B cell (primary cell): ENCODE measurements at regions not wholly inside any gene's neighbourhood (a gene's known extent, or its start where the extent isn't known, plus 50 kb on each side); places are given as distances from the start of the nearest gene placed in this dataset.

ENCODE experiments used
- ATAC-seq: fragments of 200-7000 bp; cut with Tn5 transposase; one replicate; pipeline ENCODE4 v1.10.0; 2021; ENCODE audit warnings: low read depth, mild to moderate bottlenecking, moderate number of reproducible peaks, moderate library complexity
- CTCF ChIA-PET: fragments of 350-600 bp; sonication (Branson Sonifier 250); formaldehyde crosslinking; loops from one replicate; lab custom pipeline; 2021; ENCODE audit warnings: antibody characterized with exemption, inconsistent platforms; lab: Charles Lee
- POLR2A ChIA-PET: fragments of 350-600 bp; sonication (Branson Sonifier 250); formaldehyde crosslinking; loops from one replicate; lab custom pipeline; 2021; ENCODE audit warnings: antibody characterized with exemption; lab: Charles Lee
- DNase-seq: peaks from one replicate; pipeline ENCODE4 v3.0.0; 2013
- H2AFZ ChIP-seq: 2 replicates; pipeline ENCODE4 v1.6.1; 2012; ENCODE audit warnings: mild to moderate bottlenecking, low read depth, low read length; ENCODE audit not compliant: insufficient read depth, poor library complexity, severe bottlenecking
- H3K27ac ChIP-seq, 2 donors: 1 replicate in 1 of 2; 2 replicates in 1 of 2; pipeline ENCODE4 v1.5.1; 2012 to 2013; ENCODE audit warnings: low read length in 2 of 2, mild to moderate bottlenecking in 2 of 2, moderate library complexity in 1 of 2
- H3K27me3 ChIP-seq, 4 experiments: fragments of 200-600 bp in 1 of 4; sonication (generic) in 1 of 4; replicated peaks in 1 of 4; 1 replicate in 2 of 4; 2 replicates in 2 of 4; pipeline versions ENCODE4 v1.6.1 to v1.7.0; 2013 to 2016; ENCODE audit warnings: low read length in 3 of 4, mild to moderate bottlenecking in 2 of 4, mixed read lengths in 1 of 4, moderate library complexity in 1 of 4; ENCODE audit not compliant: insufficient read depth in 4 of 4, control insufficient read depth in 3 of 4; ENCODE audit errors: control extremely low read depth in 1 of 4
- H3K36me3 ChIP-seq, 2 experiments: replicated peaks in 1 of 2; 1 replicate in 1 of 2; 2 replicates in 1 of 2; pipeline versions ENCODE4 v1.6.1 to v1.7.1; 2013; ENCODE audit warnings: low read length in 1 of 2; ENCODE audit not compliant: insufficient read depth in 2 of 2, control insufficient read depth in 1 of 2; ENCODE audit errors: control extremely low read depth in 1 of 2, extremely low read depth in 1 of 2
- H3K4me1 ChIP-seq, 2 donors: fragments of 200-600 bp in 1 of 2; sonication (generic) in 1 of 2; 1 replicate in 1 of 2; 2 replicates in 1 of 2; pipeline versions ENCODE4 v1.5.1 to v1.6.1; 2013 to 2017; ENCODE audit warnings: low read length in 2 of 2; ENCODE audit not compliant: control insufficient read depth in 2 of 2, insufficient read depth in 2 of 2
- H3K4me2 ChIP-seq: replicated peaks from 2 replicates; pipeline ENCODE3; 2012; ENCODE audit warnings: mild to moderate bottlenecking, low read depth, low read length; ENCODE audit not compliant: poor library complexity, severe bottlenecking
- H3K4me3 ChIP-seq, 5 experiments: fragments of 200-600 bp in 1 of 5; sonication (generic) in 1 of 5; 1 replicate in 3 of 5; 2 replicates in 2 of 5; pipeline versions ENCODE4 v1.5.1 to v1.7.0; 2011 to 2016; ENCODE audit warnings: low read length in 4 of 5, mild to moderate bottlenecking in 4 of 5, low read depth in 2 of 5, control low read depth in 1 of 5, moderate library complexity in 1 of 5; ENCODE audit not compliant: insufficient read depth in 1 of 5; ENCODE audit errors: control extremely low read depth in 1 of 5, extremely low read depth in 1 of 5
- H3K79me2 ChIP-seq: fragments of 200-600 bp; sonication (generic); one replicate; pipeline ENCODE4 v1.6.0; 2016; ENCODE audit warnings: low read length; ENCODE audit not compliant: control insufficient read depth, insufficient read depth
- H3K9ac ChIP-seq: fragments of 200-600 bp; sonication (generic); 2 replicates; pipeline ENCODE4 v1.6.1; 2017; ENCODE audit warnings: mild to moderate bottlenecking, low read length, moderate library complexity
- H3K9me3 ChIP-seq, 3 donors: one replicate each; pipeline versions ENCODE4 v1.6.1 to v1.7.1; 2013; ENCODE audit warnings: low read length in 2 of 3; ENCODE audit not compliant: control insufficient read depth in 2 of 3, insufficient read depth in 1 of 3; ENCODE audit errors: control extremely low read depth in 1 of 3
- H4K20me1 ChIP-seq: 2 replicates; pipeline ENCODE4 v1.6.0; 2012; ENCODE audit warnings: mild to moderate bottlenecking, low read length; ENCODE audit not compliant: insufficient read depth, control insufficient read depth, poor library complexity, severe bottlenecking
- H3K27ac Mint-ChIP-seq: one replicate; pipeline ENCODE4 v1.8.0; 2021; ENCODE audit warnings: mixed read lengths
- H3K27me3 Mint-ChIP-seq: one replicate; pipeline ENCODE4 v1.8.0; 2021; ENCODE audit warnings: mixed read lengths
- H3K4me1 Mint-ChIP-seq: one replicate; pipeline ENCODE4 v1.8.0; 2021; ENCODE audit warnings: mixed read lengths
- H3K4me3 Mint-ChIP-seq: one replicate; pipeline ENCODE4 v1.8.0; 2021; ENCODE audit warnings: mixed read lengths
- H3K9me3 Mint-ChIP-seq: one replicate; pipeline ENCODE4 v1.8.0; 2022; ENCODE audit warnings: mixed read lengths; ENCODE audit not compliant: insufficient read depth
- EZH2 ChIP-seq: IDR thresholded peaks from 2 replicates; pipeline ENCODE4 v1.6.1; 2012; ENCODE audit warnings: borderline replicate concordance, low read depth, mild to moderate bottlenecking, moderate library complexity, low read length; ENCODE audit not compliant: insufficient read depth, poor library complexity, severe bottlenecking
- WGBS: methylation state at CpG from one replicate; pipeline ENCODE4 v1.1.5; 2013; ENCODE audit warnings: missing lambda C conversion rate; ENCODE audit not compliant: insufficient coverage; 5-methylcytosine and 5-hydroxymethylcytosine counted together
- intact Hi-C: fragments of 100-400 bp; cut with micrococcal nuclease; formaldehyde crosslinking; loops from one replicate; pipeline ENCODE4 v1.10.0; 2022
- TF ChIP-seq, protein P1 (sequence below): fragments of 200-600 bp; IDR thresholded peaks from one replicate; pipeline ENCODE4 v1.8.0; 2022; ENCODE audit warnings: antibody characterized with exemption, mild to moderate bottlenecking

DNA sequence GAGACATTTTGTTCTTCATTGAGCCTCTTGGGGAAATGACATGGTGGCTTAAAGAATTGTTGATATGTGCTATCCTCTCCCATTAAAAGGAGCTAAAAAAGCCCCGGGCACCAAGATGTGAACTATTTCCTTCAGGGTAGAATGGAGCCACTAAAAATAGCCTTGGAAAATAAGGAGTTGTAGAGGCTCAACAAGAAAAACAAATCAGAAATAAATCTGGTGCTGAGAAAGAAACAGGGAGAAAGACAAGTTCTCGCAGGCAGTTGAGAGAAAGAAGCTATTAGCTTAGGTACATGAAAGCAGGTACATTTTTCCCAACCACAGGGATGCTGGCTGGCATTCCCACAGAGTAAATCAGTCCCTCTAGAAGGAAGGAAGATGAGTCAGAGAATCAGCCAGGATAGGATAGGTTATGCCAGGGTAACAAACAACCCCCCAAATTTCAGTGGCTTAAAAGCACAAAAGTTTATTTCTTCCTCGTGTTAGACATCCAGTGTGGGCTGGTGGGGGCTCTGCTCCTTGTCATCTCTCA, 134.6 kb upstream of the ADRA1B start:
- peaks cover 5% of the 10 kb centered on the region for H3K4me1 Mint-ChIP-seq
- WGBS: 86% methylated on average over 1 of the region's 3 CpGs
- no peaks in the 10 kb centered on the region for H3K79me2 ChIP-seq
- no peaks in the 10 kb centered on the region for H4K20me1 ChIP-seq
- H3K27ac Mint-ChIP-seq: no peak overlapping the region
- H3K36me3 ChIP-seq: no peaks in the 10 kb centered on the region
- DNase-seq (no peak), ATAC-seq (no peak)
- no peak overlapping the region for H3K4me3 ChIP-seq
- peaks cover 0 to 6% (median 0%) of the 10 kb centered on the region in 4 experiments for H3K27me3 ChIP-seq
- no peaks in the 10 kb centered on the region for H3K4me1 ChIP-seq
- ChIA-PET POLR2A (no interaction called here), CTCF (no interaction called here)
- H3K27ac ChIP-seq: no peak overlapping the region
- no peak overlapping the region for H3K4me2 ChIP-seq
- no peaks in the 10 kb centered on the region for H3K9me3 Mint-ChIP-seq
- intact Hi-C loops: no loop called here
- peaks cover 11% of the 10 kb centered on the region for H3K27me3 Mint-ChIP-seq
- no peak overlapping the region for H3K9ac ChIP-seq
- TF ChIP-seq, protein P1, sequence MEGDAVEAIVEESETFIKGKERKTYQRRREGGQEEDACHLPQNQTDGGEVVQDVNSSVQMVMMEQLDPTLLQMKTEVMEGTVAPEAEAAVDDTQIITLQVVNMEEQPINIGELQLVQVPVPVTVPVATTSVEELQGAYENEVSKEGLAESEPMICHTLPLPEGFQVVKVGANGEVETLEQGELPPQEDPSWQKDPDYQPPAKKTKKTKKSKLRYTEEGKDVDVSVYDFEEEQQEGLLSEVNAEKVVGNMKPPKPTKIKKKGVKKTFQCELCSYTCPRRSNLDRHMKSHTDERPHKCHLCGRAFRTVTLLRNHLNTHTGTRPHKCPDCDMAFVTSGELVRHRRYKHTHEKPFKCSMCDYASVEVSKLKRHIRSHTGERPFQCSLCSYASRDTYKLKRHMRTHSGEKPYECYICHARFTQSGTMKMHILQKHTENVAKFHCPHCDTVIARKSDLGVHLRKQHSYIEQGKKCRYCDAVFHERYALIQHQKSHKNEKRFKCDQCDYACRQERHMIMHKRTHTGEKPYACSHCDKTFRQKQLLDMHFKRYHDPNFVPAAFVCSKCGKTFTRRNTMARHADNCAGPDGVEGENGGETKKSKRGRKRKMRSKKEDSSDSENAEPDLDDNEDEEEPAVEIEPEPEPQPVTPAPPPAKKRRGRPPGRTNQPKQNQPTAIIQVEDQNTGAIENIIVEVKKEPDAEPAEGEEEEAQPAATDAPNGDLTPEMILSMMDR: no peak
- no peak for TF ChIP-seq EZH2
- no peak overlapping the region for H2AFZ ChIP-seq
- H3K9me3 ChIP-seq: no peaks in the 10 kb centered on the region
- H3K4me3 Mint-ChIP-seq: no peak overlapping the region

DNA sequence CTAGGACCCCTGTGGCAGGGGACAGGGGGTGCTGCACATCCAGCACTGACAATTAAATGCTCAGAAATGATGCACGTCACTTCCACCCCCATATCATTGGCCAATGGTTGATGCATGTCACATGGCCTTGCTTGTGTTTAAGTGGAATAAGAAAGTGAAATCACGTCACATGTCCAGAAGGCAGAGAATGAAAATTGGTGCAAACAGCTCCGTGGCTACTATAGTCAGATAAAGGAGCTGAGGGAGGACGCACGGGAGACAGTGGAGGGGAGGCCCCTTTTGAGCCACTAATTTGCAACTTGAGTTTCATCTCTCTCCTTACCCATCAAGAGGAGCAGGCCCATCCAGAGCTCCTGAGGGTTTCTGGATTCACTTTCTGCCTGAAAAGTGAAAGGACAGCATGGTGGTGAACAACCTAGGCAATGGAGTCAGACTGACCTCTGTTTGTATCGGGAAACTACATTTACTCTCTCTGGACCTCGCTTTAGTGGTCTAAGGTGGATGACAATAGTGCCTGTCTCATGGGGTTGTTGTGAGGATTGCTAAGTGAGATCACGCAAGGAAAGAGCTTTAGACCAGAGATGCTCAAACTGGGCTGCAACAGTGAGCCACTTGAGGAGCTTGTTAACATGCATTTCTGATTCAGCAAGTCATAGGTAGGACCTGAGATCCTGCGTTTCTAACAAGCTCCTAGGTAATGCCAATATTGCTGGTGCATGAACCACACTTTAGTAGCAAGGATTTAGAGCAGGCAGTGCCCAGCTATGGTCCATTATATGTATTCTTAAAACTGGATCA, 133.9 kb upstream of the ADRA1B start:
- Histone ChIP-seq H3K36me3 (no peaks in the 10 kb centered on the region), H3K9me3 (no peaks in the 10 kb centered on the region), H2AFZ (no peak overlapping the region), H3K79me2 (no peaks in the 10 kb centered on the region), H3K4me3 (no peak overlapping the region), H3K27ac (no peak overlapping the region), H3K27me3 (peaks cover 0 to 6% (median 1%) of the 10 kb centered on the region in 4 experiments), H3K4me1 (no peaks in the 10 kb centered on the region), H4K20me1 (no peaks in the 10 kb centered on the region), H3K4me2 (no peak overlapping the region), H3K9ac (no peak overlapping the region)
- Mint-ChIP-seq H3K4me3 (no peak overlapping the region), H3K27ac (no peak overlapping the region), H3K9me3 (no peaks in the 10 kb centered on the region), H3K27me3 (peaks cover 9% of the 10 kb centered on the region), H3K4me1 (peaks cover 5% of the 10 kb centered on the region)
- no peak for TF ChIP-seq EZH2
- TF ChIP-seq, protein P1: no peak
- ChIA-PET POLR2A (no interaction called here), CTCF (no interaction called here)
- intact Hi-C loops: no loop called here
- DNase-seq: no peak
- WGBS: 91% methylated on average over 6 of the region's 9 CpGs
- peak; percentile 24 for ATAC-seq
